Inflammatory macrophage (primary cell): ENCODE measurements at regions not wholly inside any gene's neighbourhood (a gene's known extent, or its start where the extent isn't known, plus 50 kb on each side); places are given as distances from the start of the nearest gene placed in this dataset.

Source experiments
- DNase-seq, 2 donors: peaks; one replicate each; pipeline ENCODE4 v3.0.0-alpha.2; 2020 to 2022

DNA sequence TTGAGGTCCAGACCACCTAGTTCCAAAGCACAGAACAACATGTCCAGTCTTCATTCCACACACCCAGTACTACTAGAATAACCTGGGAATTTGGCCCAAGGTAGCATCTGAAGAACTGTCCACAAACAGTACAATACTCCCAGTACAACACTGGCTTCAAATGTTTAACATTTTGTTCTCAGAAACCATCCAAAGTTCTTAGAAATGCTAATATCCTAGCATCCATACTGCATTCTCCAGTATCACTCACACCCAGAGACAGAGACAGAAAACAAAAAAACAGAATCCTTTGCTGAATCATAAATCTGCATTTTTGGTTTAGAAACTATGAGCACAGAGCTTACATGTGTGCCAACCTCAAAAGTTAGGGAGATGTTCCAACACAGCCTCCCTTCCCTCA, 490.8 kb downstream of the FOXO1 start:
- no peak for DNase-seq

DNA sequence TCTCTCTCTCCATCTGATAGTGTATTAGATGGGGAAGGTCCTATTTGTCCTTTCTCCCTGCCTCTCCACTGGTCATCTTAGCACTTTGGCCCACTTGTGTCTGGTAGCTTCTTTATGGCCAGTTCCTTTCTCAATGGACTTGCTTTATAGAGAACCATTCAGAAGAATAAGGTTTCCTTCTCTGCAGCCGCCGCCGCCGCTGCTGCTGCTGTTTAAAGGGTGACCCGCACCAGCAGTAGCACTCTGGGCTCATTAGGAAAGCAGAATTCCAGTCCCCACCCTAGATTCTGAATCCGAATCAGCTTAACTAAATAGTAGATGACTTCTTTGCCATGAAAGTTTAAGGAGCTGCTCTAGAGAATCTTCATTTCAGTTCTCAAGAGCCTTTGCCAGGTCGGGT, 490.2 kb downstream of the FOXO1 start:
- no peak for DNase-seq

- DNase-seq: no peak
Measured at GRCh38 chr13:40178130-40178529, 488.3 kb downstream of the FOXO1 start.

- DNase-seq: no peak
Measured at GRCh38 chr13:40179445-40180281, 486.8 kb downstream of the FOXO1 start.

GRCh38 chr13:40180776-40181175, 485.7 kb downstream of the FOXO1 start:
- DNase-seq: no peak

- no peak for DNase-seq
Measured at GRCh38 chr13:40181203-40181845, 485.1 kb downstream of the FOXO1 start.

DNA sequence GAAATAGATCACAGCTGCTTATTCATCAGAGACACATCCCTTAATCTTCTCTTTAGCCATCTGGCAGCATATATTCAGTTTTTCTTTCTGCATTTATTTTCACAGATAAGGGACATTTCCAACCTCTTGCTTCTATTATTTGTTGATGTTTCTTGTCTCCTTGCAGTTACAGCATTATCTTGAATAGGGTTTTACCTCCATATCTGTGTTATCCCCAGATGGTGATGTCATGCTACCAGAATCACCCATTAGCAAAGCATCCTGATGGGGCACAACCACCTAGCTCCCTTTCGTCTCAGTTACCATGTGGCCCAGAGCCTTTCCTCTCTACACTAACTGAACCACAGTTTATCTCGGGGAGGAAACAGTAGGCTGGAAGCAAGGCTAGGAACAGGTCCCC, 483.9 kb downstream of the FOXO1 start:
- DNase-seq: no peak

DNA sequence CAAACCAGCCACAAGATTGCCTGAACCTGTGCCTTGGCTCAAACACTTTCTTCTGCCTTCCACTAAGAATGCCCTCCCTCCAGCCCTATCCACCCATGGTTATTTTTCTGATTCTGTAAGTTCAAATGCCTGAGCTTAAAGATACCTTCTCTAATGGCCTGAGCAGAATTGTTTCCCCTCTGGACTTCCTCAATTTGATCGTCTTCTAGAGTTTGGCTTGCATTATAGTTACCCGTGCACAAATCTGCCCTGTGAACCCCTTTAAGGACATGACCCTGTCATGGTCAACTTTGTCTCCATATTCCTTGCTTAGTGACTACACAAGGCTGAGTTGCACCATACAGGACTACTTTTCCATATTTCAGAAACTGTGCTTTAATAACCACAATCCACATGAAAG, 481.0 kb downstream of the FOXO1 start:
- peak; percentile 17 to 26 for DNase-seq

DNA sequence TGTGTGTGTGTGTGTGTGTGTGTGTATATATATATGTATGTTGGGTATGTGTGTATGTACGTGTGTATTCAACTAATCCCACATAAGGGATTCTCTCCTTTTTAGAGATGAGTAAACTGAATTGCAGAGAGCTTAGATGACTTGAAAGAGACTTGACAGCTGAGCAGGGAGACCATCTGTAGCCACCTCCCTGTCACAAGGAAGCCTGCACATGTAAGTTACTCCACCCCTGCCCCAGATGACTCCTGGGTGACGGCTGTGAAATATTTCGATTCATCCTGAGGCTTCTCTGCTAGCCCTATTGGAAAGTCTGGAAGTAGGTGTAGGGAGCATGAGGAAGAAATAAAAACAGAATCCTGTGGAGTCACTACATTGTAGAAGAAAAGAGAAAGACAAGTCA, 480.4 kb downstream of the FOXO1 start:
- DNase-seq: no peak

- DNase-seq: no peak
Measured at GRCh38 chr13:40186626-40187323, 479.7 kb downstream of the FOXO1 start.

GRCh38 chr13:40187324-40187795, 479.1 kb downstream of the FOXO1 start:
- DNase-seq: no peak

GRCh38 chr13:40187841-40188591, 478.4 kb downstream of the FOXO1 start:
- no peak for DNase-seq

- no peak for DNase-seq
Measured at GRCh38 chr13:40189426-40189825, 477.0 kb downstream of the FOXO1 start.

- no peak for DNase-seq
Measured at GRCh38 chr13:40189898-40190630, 476.4 kb downstream of the FOXO1 start.

- DNase-seq: no peak
Measured at GRCh38 chr13:40190641-40191100, 475.8 kb downstream of the FOXO1 start.

- DNase-seq: no peak
Measured at GRCh38 chr13:40191186-40191980, 475.1 kb downstream of the FOXO1 start.

DNA sequence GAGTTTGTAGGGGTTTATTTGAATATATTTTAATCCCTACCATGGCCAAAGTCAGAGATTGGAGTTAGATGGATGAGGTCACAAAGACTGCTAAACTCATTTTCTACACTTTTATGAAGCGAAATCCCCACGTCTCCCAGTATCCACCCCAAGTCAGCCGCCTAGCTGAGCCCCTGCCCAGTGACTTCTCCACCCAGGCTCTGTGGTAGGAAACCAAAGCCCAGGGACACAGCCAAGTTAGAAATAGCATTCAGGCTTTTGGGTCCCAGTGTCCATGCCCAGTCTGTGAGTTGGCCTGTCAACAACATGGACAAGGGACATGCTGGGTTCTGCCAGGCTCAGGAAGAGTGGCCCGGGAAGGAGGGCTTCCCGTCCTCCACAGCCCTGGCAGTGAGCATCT, 474.0 kb downstream of the FOXO1 start:
- no peak for DNase-seq

DNA sequence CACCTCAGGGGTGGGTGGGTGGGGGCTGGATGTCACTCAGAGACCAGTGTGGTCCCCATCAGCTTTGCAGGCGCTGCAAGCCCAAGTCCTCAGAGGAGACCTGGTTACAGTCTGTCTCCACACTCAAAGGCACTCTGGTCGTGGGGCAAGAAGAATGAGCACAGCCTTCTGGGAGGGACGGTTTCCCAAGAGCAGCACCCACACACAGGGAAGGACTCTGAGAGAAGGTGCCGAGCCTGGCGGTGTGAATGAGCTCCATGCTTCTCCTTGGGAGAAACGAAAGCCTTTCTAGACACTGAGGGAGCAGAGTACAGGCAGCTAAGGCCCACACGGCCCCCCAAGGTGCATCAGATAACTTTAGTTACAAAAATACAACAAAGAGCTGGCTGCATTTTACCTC, 473.6 kb downstream of the FOXO1 start:
- no peak for DNase-seq

DNA sequence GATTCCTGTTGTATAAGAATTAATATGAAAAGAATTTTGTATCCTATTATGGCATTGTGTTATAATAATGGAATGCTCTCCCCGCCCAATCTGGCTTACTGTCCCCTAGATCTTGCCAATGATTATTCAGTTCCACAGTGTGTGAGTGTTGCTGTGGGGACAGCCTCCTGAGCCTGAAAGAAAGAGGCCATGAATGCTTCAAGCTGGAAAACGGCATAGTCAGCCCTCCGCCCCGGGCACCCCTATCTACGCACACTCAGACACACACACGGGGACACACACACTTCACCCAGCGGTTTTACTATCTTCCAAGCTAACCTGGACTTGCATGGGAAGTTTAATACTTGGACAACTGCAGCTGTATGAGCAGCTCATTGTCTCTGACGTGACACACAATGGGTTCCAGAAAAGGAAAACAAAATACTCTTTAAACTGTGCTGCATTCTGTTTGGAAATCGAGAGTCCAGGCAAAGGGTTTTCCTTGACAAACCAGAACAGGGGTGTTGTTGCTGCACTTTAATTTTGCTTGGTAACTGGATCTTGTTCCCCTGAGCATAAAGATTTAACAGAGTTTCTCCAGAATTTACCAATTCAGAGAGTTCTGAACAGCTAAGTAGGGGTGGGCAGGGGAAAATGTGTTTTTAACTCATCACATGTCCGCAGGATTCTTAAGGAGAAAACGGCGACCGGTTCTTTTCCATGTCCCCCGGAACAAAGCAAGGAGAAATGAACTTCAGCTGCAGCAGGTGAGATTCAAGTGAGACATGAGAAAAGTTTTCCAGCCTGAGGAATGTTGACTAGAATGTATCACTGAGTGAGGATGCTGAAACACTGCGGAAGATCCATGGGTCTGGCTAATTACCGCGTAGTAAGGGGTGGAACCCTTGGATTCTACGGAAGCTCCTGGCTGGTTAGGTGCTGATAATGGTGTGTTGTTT, 472.9 kb downstream of the FOXO1 start:
- no peak for DNase-seq
